ENCODE measurements at regions not wholly inside any gene's neighbourhood (a gene's known extent, or its start where the extent isn't known, plus 50 kb on each side); places are given as distances from the start of the nearest gene placed in this dataset.

DNA sequence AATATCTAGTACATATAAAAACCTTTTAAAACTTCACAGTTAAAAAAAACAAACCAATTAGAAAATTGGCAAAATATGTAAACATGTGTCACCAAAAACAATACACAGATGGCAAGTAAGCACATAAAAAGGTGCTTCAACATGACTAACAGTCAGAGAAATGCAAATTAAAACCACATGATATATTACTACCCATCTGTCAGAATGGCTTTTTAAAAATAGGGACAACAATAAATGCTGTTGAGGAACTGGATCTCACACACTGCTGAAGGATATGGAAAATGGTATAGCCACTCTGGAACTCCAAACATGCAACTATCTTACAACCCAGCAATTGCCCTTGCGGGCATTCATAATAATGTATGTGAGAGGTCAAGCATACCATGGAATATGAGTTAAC lies 1153.6 kb downstream of the FLRT2 start:
- no peak overlapping the region for H3K4me3 Mint-ChIP-seq (ENCODE audit: low read depth, unreplicated experiment)
- no peaks in the 10 kb centered on the region for H3K9me3 Mint-ChIP-seq (ENCODE audit: low read depth, unreplicated experiment)
- H3K27me3 Mint-ChIP-seq (ENCODE audit: unreplicated experiment) = no peaks in the 10 kb centered on the region
- H3K4me1 Mint-ChIP-seq (ENCODE audit: low read depth, unreplicated experiment) = no peaks in the 10 kb centered on the region
- no TSS peak for BruUV-seq (replicated peaks)
- no peak overlapping the region for H3K27ac Mint-ChIP-seq (ENCODE audit: unreplicated experiment)
- no peak for DNase-seq
- intact Hi-C loops (cut with micrococcal nuclease; ENCODE audit: unreplicated experiment) = no loop called here
- TF ChIP-seq, protein P1, sequence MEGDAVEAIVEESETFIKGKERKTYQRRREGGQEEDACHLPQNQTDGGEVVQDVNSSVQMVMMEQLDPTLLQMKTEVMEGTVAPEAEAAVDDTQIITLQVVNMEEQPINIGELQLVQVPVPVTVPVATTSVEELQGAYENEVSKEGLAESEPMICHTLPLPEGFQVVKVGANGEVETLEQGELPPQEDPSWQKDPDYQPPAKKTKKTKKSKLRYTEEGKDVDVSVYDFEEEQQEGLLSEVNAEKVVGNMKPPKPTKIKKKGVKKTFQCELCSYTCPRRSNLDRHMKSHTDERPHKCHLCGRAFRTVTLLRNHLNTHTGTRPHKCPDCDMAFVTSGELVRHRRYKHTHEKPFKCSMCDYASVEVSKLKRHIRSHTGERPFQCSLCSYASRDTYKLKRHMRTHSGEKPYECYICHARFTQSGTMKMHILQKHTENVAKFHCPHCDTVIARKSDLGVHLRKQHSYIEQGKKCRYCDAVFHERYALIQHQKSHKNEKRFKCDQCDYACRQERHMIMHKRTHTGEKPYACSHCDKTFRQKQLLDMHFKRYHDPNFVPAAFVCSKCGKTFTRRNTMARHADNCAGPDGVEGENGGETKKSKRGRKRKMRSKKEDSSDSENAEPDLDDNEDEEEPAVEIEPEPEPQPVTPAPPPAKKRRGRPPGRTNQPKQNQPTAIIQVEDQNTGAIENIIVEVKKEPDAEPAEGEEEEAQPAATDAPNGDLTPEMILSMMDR (IDR thresholded peaks at IDR 0.05; ENCODE audit: unreplicated experiment) = no peak
- H3K36me3 Mint-ChIP-seq (ENCODE audit: insufficient read depth, unreplicated experiment) = no peaks in the 10 kb centered on the region
- CTCF ChIA-PET = no interaction called here

DNA sequence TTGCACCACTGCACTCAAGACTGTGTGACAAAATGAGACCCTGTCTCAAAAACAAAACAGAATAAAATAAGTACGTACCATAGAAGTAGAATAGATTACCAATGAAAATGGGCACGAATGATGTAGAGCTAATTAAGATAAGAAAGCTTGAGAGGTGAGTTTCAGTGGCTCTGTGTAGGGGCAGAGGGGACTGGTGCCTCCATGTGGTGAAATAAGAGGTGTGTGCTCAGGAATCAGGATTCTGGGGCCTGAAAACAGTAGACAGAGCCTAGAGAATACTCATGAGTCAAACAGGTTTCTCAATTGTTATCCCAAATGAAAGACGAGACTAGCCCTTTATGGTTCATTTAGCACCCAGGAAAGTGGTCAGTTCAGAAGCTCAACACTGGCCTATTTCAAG lies 1145.1 kb downstream of the FLRT2 start:
- no TSS peak for BruUV-seq (replicated peaks)
- CTCF ChIA-PET = no interaction called here
- no peaks in the 10 kb centered on the region for H3K9me3 Mint-ChIP-seq (ENCODE audit: low read depth, unreplicated experiment)
- H3K27me3 Mint-ChIP-seq (ENCODE audit: unreplicated experiment) = no peaks in the 10 kb centered on the region
- intact Hi-C loops (cut with micrococcal nuclease; ENCODE audit: unreplicated experiment) = no loop called here
- H3K27ac Mint-ChIP-seq (ENCODE audit: unreplicated experiment) = no peak overlapping the region
- no peak for DNase-seq
- TF ChIP-seq, protein P1 (IDR thresholded peaks at IDR 0.05; ENCODE audit: unreplicated experiment) = no peak
- H3K4me1 Mint-ChIP-seq (ENCODE audit: low read depth, unreplicated experiment) = peaks cover 33% of the 10 kb centered on the region
- no peaks in the 10 kb centered on the region for H3K36me3 Mint-ChIP-seq (ENCODE audit: insufficient read depth, unreplicated experiment)
- no peak overlapping the region for H3K4me3 Mint-ChIP-seq (ENCODE audit: low read depth, unreplicated experiment)

DNA sequence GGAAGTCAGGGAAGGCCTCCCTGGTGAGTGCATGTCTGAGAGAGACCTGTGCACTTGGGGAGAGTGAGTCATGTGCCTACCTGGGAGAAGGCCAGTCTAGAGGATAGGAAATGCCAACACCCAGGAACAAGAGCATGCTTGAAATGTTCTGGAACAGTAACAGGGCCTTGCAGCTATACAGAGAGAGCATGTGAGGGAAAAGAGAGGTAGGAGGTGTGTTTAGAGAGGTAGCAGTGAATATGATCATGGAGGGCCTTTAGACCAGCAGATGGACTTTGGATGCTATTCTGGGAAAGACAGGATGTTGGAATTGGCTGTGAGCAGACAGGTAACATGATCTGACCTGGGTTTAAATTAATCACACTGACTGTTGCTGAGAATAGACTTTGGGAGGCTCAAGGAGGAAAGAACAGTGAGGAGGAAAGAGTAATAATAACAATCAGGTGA lies 1143.6 kb downstream of the FLRT2 start:
- BruUV-seq (replicated peaks) = no TSS peak
- Mint-ChIP-seq H3K27me3 (ENCODE audit: unreplicated experiment) (no peaks in the 10 kb centered on the region), H3K27ac (ENCODE audit: unreplicated experiment) (peak overlapping the region; percentile 24), H3K4me3 (ENCODE audit: low read depth, unreplicated experiment) (no peak overlapping the region), H3K9me3 (ENCODE audit: low read depth, unreplicated experiment) (peaks cover under 1% of the 10 kb centered on the region), H3K4me1 (ENCODE audit: low read depth, unreplicated experiment) (peaks cover 33% of the 10 kb centered on the region), H3K36me3 (ENCODE audit: insufficient read depth, unreplicated experiment) (no peaks in the 10 kb centered on the region)
- intact Hi-C loops (cut with micrococcal nuclease; ENCODE audit: unreplicated experiment) = no loop called here
- CTCF ChIA-PET = no interaction called here
- TF ChIP-seq, protein P1 (IDR thresholded peaks at IDR 0.05; ENCODE audit: unreplicated experiment) = no peak
- DNase-seq = peak; percentile 38

DNA sequence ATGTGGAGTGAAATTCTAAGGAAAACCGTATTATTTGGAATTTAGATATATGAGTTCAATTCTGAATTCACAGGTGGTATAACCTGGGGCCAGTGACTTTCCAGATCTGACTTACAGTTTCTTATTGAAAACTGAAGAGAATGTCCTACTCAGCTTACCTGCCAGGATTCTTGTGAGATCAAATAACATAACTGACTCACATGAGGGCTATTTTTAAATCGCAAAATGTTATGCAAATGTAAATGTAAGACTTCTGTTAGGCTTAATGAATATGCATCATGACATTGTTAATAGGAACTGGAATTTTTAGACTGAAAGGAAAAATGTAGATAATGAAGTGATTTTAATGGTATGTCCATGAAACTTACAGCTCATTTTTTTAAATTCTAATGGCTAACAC lies 1142.1 kb downstream of the FLRT2 start:
- Mint-ChIP-seq H3K36me3 (ENCODE audit: insufficient read depth, unreplicated experiment) (no peaks in the 10 kb centered on the region), H3K27ac (ENCODE audit: unreplicated experiment) (no peak overlapping the region), H3K9me3 (ENCODE audit: low read depth, unreplicated experiment) (peaks cover 2% of the 10 kb centered on the region), H3K4me1 (ENCODE audit: low read depth, unreplicated experiment) (peaks cover 33% of the 10 kb centered on the region), H3K27me3 (ENCODE audit: unreplicated experiment) (no peaks in the 10 kb centered on the region), H3K4me3 (ENCODE audit: low read depth, unreplicated experiment) (no peak overlapping the region)
- TF ChIP-seq, protein P1 (IDR thresholded peaks at IDR 0.05; ENCODE audit: unreplicated experiment) = no peak
- no peak for DNase-seq
- CTCF ChIA-PET = no interaction called here
- BruUV-seq (replicated peaks) = no TSS peak
- intact Hi-C loops (cut with micrococcal nuclease; ENCODE audit: unreplicated experiment) = no loop called here

All from Calu3 (cell line).